ENCODE measurements at regions not wholly inside any gene's neighbourhood (a gene's known extent, or its start where the extent isn't known, plus 50 kb on each side); places are given as distances from the start of the nearest gene placed in this dataset.

DNA sequence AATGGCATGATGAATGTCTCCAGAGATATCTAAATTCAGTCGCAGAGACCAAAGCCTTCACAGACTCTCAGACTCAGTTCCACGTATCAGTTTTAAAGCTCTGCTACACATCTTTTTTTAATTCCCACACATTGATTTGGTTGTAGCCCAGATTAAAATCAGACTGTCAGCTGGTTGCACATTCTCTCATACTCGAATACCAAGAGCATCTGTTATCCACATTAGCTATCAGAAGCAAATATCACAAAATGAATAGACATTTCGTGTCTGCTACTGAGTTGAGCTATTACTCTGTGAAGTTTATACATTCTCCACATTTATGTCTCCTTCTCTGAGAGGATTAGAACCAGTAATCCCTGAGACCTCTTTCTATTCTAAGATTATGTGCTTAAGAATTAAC lies 229.2 kb downstream of the GPAM start (continued):
- TF ChIP-seq, protein P1, sequence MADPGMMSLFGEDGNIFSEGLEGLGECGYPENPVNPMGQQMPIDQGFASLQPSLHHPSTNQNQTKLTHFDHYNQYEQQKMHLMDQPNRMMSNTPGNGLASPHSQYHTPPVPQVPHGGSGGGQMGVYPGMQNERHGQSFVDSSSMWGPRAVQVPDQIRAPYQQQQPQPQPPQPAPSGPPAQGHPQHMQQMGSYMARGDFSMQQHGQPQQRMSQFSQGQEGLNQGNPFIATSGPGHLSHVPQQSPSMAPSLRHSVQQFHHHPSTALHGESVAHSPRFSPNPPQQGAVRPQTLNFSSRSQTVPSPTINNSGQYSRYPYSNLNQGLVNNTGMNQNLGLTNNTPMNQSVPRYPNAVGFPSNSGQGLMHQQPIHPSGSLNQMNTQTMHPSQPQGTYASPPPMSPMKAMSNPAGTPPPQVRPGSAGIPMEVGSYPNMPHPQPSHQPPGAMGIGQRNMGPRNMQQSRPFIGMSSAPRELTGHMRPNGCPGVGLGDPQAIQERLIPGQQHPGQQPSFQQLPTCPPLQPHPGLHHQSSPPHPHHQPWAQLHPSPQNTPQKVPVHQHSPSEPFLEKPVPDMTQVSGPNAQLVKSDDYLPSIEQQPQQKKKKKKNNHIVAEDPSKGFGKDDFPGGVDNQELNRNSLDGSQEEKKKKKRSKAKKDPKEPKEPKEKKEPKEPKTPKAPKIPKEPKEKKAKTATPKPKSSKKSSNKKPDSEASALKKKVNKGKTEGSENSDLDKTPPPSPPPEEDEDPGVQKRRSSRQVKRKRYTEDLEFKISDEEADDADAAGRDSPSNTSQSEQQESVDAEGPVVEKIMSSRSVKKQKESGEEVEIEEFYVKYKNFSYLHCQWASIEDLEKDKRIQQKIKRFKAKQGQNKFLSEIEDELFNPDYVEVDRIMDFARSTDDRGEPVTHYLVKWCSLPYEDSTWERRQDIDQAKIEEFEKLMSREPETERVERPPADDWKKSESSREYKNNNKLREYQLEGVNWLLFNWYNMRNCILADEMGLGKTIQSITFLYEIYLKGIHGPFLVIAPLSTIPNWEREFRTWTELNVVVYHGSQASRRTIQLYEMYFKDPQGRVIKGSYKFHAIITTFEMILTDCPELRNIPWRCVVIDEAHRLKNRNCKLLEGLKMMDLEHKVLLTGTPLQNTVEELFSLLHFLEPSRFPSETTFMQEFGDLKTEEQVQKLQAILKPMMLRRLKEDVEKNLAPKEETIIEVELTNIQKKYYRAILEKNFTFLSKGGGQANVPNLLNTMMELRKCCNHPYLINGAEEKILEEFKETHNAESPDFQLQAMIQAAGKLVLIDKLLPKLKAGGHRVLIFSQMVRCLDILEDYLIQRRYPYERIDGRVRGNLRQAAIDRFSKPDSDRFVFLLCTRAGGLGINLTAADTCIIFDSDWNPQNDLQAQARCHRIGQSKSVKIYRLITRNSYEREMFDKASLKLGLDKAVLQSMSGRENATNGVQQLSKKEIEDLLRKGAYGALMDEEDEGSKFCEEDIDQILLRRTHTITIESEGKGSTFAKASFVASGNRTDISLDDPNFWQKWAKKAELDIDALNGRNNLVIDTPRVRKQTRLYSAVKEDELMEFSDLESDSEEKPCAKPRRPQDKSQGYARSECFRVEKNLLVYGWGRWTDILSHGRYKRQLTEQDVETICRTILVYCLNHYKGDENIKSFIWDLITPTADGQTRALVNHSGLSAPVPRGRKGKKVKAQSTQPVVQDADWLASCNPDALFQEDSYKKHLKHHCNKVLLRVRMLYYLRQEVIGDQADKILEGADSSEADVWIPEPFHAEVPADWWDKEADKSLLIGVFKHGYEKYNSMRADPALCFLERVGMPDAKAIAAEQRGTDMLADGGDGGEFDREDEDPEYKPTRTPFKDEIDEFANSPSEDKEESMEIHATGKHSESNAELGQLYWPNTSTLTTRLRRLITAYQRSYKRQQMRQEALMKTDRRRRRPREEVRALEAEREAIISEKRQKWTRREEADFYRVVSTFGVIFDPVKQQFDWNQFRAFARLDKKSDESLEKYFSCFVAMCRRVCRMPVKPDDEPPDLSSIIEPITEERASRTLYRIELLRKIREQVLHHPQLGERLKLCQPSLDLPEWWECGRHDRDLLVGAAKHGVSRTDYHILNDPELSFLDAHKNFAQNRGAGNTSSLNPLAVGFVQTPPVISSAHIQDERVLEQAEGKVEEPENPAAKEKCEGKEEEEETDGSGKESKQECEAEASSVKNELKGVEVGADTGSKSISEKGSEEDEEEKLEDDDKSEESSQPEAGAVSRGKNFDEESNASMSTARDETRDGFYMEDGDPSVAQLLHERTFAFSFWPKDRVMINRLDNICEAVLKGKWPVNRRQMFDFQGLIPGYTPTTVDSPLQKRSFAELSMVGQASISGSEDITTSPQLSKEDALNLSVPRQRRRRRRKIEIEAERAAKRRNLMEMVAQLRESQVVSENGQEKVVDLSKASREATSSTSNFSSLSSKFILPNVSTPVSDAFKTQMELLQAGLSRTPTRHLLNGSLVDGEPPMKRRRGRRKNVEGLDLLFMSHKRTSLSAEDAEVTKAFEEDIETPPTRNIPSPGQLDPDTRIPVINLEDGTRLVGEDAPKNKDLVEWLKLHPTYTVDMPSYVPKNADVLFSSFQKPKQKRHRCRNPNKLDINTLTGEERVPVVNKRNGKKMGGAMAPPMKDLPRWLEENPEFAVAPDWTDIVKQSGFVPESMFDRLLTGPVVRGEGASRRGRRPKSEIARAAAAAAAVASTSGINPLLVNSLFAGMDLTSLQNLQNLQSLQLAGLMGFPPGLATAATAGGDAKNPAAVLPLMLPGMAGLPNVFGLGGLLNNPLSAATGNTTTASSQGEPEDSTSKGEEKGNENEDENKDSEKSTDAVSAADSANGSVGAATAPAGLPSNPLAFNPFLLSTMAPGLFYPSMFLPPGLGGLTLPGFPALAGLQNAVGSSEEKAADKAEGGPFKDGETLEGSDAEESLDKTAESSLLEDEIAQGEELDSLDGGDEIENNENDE (IDR thresholded peaks at IDR 0.05; ENCODE audit: insufficient replicate concordance, low read length) = no peak
- TF ChIP-seq RFX5 (IDR thresholded peaks at IDR 0.05; ENCODE audit: borderline replicate concordance, low read depth, low read length) = no peak
- TF ChIP-seq NRF1 (IDR thresholded peaks at IDR 0.05; ENCODE audit: low read depth, low read length) = no peak
- no peak for TF ChIP-seq SP4 (IDR thresholded peaks at IDR 0.05; ENCODE audit: low read length)
- TF ChIP-seq JUND (IDR thresholded peaks at IDR 0.05; ENCODE audit: low read length) = no peak
- no peak for TF ChIP-seq ZNF274 (IDR thresholded peaks at IDR 0.05; ENCODE audit: borderline replicate concordance, extremely low read depth, low read length)
- no peak for TF ChIP-seq RBBP5 (IDR thresholded peaks at IDR 0.05; ENCODE audit: borderline replicate concordance, low read depth, low read length)
- no peak for TF ChIP-seq HDAC2 (IDR thresholded peaks at IDR 0.05; ENCODE audit: borderline replicate concordance in 1 of 2, low read depth in 2 of 2, low read length in 2 of 2)
- no peak for TF ChIP-seq ASH2L (IDR thresholded peaks at IDR 0.05; ENCODE audit: low read length)
- TF ChIP-seq JUN (IDR thresholded peaks at IDR 0.05; ENCODE audit: low read depth, low read length) = no peak
- TF ChIP-seq TCF12 (IDR thresholded peaks at IDR 0.05; ENCODE audit: low read depth, low read length) = no peak
- no peak for TF ChIP-seq RXRA (IDR thresholded peaks at IDR 0.05; ENCODE audit: insufficient read depth, low read depth, low read length)
- no peak for TF ChIP-seq POLR2A (IDR thresholded peaks at IDR 0.05; ENCODE audit: control extremely low read depth in 1 of 2, low read depth in 2 of 2, low read length in 2 of 2)

All from H1 (cell line).